Right forelimb (tissue), 1 donor: ENCODE measurements at regions not wholly inside any gene's neighbourhood (a gene's known extent, or its start where the extent isn't known, plus 50 kb on each side); places are given as distances from the start of the nearest gene placed in this dataset.
A peak's percentile ranks its signal among the peaks of the same experiment; 100 is the strongest.
"Not testable (repeated sequence)": the region's sequence is repeated elsewhere in the genome, so short reads cannot be mapped to it uniquely, and the experiment has no call there.

ENCODE experiments used
- DNase-seq: peaks from one replicate; pipeline ENCODE4 v3.0.0-alpha.2; 2018

- DNase-seq = no peak
Measured at GRCh38 chr7:32221736-32222135, 151.5 kb upstream of the PDE1C start.

- no peak for DNase-seq
Measured at GRCh38 chr7:32221056-32221455, 150.8 kb upstream of the PDE1C start.

GRCh38 chr7:32219831-32220230, 149.6 kb upstream of the PDE1C start:
- not testable (repeated sequence) for DNase-seq

- no peak for DNase-seq
Measured at GRCh38 chr7:32219416-32219815, 149.2 kb upstream of the PDE1C start.

- no peak for DNase-seq
Measured at GRCh38 chr7:32218741-32219288, 148.6 kb upstream of the PDE1C start.

GRCh38 chr7:32218154-32218467, 147.9 kb upstream of the PDE1C start:
- no peak for DNase-seq

- no peak for DNase-seq
Measured at GRCh38 chr7:32217341-32218153, 147.3 kb upstream of the PDE1C start.

GRCh38 chr7:32216759-32217158, 146.6 kb upstream of the PDE1C start:
- DNase-seq = no peak

- DNase-seq = no peak
Measured at GRCh38 chr7:32215697-32216096, 145.5 kb upstream of the PDE1C start.

GRCh38 chr7:32214913-32215312, 144.7 kb upstream of the PDE1C start:
- no peak for DNase-seq

GRCh38 chr7:32212321-32212720, 142.1 kb upstream of the PDE1C start:
- no peak for DNase-seq

GRCh38 chr7:32206987-32207386, 136.8 kb upstream of the PDE1C start:
- peak; percentile 47 for DNase-seq

GRCh38 chr7:32206488-32206887, 136.3 kb upstream of the PDE1C start:
- no peak for DNase-seq

- DNase-seq = not testable (repeated sequence)
Measured at GRCh38 chr7:32205298-32205824, 135.2 kb upstream of the PDE1C start.

- peak; percentile 69 for DNase-seq
Measured at GRCh38 chr7:32204361-32205018, 134.3 kb upstream of the PDE1C start.

- no peak for DNase-seq
Measured at GRCh38 chr7:32200646-32201045, 130.4 kb upstream of the PDE1C start.

- no peak for DNase-seq
Measured at GRCh38 chr7:32194537-32194936, 124.3 kb upstream of the PDE1C start.

GRCh38 chr7:32191305-32191704, 121.1 kb upstream of the PDE1C start:
- no peak for DNase-seq

GRCh38 chr7:32179567-32179966, 109.4 kb upstream of the PDE1C start:
- DNase-seq = no peak

- DNase-seq = no peak
Measured at GRCh38 chr7:32178677-32179366, 108.6 kb upstream of the PDE1C start.

GRCh38 chr7:32177232-32177631, 107.0 kb upstream of the PDE1C start:
- no peak for DNase-seq

GRCh38 chr7:32175099-32175498, 104.9 kb upstream of the PDE1C start:
- DNase-seq = no peak

- no peak for DNase-seq
Measured at GRCh38 chr7:32171248-32171647, 101.0 kb upstream of the PDE1C start.
